Epithelial cell of proximal tubule (primary cell): ENCODE measurements at regions not wholly inside any gene's neighbourhood (a gene's known extent, or its start where the extent isn't known, plus 50 kb on each side); places are given as distances from the start of the nearest gene placed in this dataset.

Experiments
- DNase-seq: peaks from one replicate; pipeline ENCODE4 v3.0.0-alpha.2; 2011; ENCODE audit warnings: low read depth
- H3K4me3 ChIP-seq: 2 replicates; pipeline ENCODE4 v1.5.1; 2011; ENCODE audit warnings: low read depth, mild to moderate bottlenecking, low read length
- CTCF ChIP-seq: conservative IDR thresholded peaks from 2 replicates; pipeline ENCODE4 v1.5.1; 2012; ENCODE audit warnings: low read depth, mild to moderate bottlenecking, low read length

- no peak for TF ChIP-seq CTCF
- DNase-seq, result no peak
- no peak overlapping the region for H3K4me3 ChIP-seq
Measured at GRCh38 chr3:152706991-152707713, 127.8 kb upstream of the P2RY1 start.

GRCh38 chr3:152709659-152710058, 125.3 kb upstream of the P2RY1 start:
- TF ChIP-seq CTCF, result no peak
- no peak overlapping the region for H3K4me3 ChIP-seq
- DNase-seq, result no peak

- no peak overlapping the region for H3K4me3 ChIP-seq
- no peak for DNase-seq
- TF ChIP-seq CTCF, result no peak
Measured at GRCh38 chr3:152710549-152710948, 124.4 kb upstream of the P2RY1 start.

- DNase-seq, result no peak
- H3K4me3 ChIP-seq, result no peak overlapping the region
- TF ChIP-seq CTCF, result no peak
Measured at GRCh38 chr3:152713989-152714388, 120.9 kb upstream of the P2RY1 start.

GRCh38 chr3:152714507-152714906, 120.4 kb upstream of the P2RY1 start:
- no peak for DNase-seq
- no peak overlapping the region for H3K4me3 ChIP-seq
- TF ChIP-seq CTCF, result no peak

- DNase-seq, result no peak
- no peak for TF ChIP-seq CTCF
- H3K4me3 ChIP-seq, result no peak overlapping the region
Measured at GRCh38 chr3:152717252-152717651, 117.7 kb upstream of the P2RY1 start.

GRCh38 chr3:152718810-152719209, 116.1 kb upstream of the P2RY1 start:
- TF ChIP-seq CTCF, result no peak
- H3K4me3 ChIP-seq, result no peak overlapping the region
- no peak for DNase-seq
